ENCODE measurements at regions not wholly inside any gene's neighbourhood (a gene's known extent, or its start where the extent isn't known, plus 50 kb on each side); places are given as distances from the start of the nearest gene placed in this dataset.

DNA sequence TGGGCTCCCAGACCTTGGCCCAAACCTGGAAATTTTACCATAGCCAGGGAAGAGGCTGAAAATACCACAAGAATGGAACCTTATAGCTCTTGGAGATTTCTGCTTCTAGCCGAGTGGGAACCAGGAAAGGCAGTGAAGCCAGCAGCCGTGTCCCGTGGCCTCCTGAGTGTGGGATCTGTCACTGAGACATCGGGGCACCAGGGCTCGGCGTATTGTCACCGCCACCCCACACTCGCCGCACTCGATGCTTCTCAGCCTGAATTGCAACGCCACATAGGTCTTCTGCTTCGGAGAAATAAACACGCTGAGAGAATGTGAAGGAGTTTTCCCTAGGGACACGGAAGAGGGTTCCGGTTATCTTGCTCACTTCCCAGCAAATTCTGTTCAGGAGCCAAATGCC is 61.5 kb downstream of the DLL1 start:
- Mint-ChIP-seq H3K36me3 (ENCODE audit: insufficient read depth, unreplicated experiment) (no peaks in the 10 kb centered on the region), H3K4me1 (ENCODE audit: low read depth, unreplicated experiment) (peaks cover 8% of the 10 kb centered on the region), H3K4me3 (ENCODE audit: low read depth, unreplicated experiment) (no peak overlapping the region), H3K27ac (ENCODE audit: unreplicated experiment) (no peak overlapping the region), H3K27me3 (ENCODE audit: unreplicated experiment) (peaks cover 22% of the 10 kb centered on the region), H3K9me3 (ENCODE audit: low read depth, unreplicated experiment) (no peaks in the 10 kb centered on the region)
- no TSS peak for BruUV-seq (replicated peaks)
- DNase-seq, result no peak
- CTCF ChIA-PET, result no interaction called here
- TF ChIP-seq CTCF (IDR thresholded peaks at IDR 0.05; ENCODE audit: unreplicated experiment), result no peak
- intact Hi-C loops (cut with micrococcal nuclease; ENCODE audit: unreplicated experiment), result no loop called here

GRCh38 chr6:170228946-170229310 is 62.0 kb downstream of the DLL1 start:
- intact Hi-C loops (cut with micrococcal nuclease; ENCODE audit: unreplicated experiment), result no loop called here
- Mint-ChIP-seq H3K4me3 (ENCODE audit: low read depth, unreplicated experiment) (no peak overlapping the region), H3K27me3 (ENCODE audit: unreplicated experiment) (peaks cover 22% of the 10 kb centered on the region)

DNA sequence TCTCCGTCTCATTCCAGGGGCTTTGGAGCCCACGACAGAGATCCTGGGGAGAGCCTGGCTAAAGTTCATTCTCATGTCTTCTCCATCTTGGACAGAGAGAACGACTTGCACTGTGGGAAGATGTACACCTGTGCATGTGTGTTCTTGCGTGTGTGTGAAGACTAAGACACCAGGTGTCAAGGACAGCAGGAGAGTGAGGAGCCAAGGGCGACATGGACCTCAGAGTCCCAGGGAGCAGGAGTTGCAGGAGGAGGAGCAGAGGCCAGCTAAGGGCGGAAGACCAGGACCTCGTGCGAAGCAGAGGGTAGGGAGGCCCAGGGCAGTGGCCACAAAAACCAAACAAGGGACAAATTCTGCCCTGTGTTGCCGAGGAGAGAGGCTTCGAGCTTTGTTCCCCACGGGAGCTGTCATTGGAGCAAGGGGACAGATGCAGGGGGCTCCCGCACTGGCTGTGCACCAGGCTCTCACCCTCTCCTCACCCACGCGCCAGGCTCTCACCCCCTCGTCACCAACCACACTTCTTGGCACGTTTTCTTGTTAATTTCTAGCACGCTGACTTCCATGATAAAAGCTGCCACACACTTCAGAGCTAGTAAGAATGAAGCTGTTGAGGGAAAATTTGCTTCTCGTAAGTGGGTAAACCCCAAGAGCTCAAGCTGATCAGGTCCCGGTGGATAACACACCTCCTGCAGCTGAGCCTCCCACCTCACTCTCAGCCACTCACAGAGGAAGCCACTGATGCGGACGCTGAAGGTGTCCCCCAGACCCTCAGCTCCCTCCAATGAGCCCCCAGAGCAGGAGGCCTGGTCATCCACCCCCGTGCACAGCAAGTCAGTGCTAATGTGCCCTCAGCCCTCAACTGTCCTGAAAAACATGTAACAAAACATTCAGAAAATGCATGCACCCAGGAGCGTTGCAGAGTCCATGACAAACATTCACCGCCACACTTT is 62.6 kb downstream of the DLL1 start:
- Mint-ChIP-seq H3K27me3 (ENCODE audit: unreplicated experiment) (peaks cover 22% of the 10 kb centered on the region), H3K9me3 (ENCODE audit: low read depth, unreplicated experiment) (no peaks in the 10 kb centered on the region), H3K27ac (ENCODE audit: unreplicated experiment) (no peak overlapping the region), H3K4me3 (ENCODE audit: low read depth, unreplicated experiment) (no peak overlapping the region), H3K36me3 (ENCODE audit: insufficient read depth, unreplicated experiment) (no peaks in the 10 kb centered on the region), H3K4me1 (ENCODE audit: low read depth, unreplicated experiment) (peaks cover 13% of the 10 kb centered on the region)
- no peak for TF ChIP-seq CTCF (IDR thresholded peaks at IDR 0.05; ENCODE audit: unreplicated experiment)
- no TSS peak for BruUV-seq (replicated peaks)
- intact Hi-C loops (cut with micrococcal nuclease; ENCODE audit: unreplicated experiment), result no loop called here
- CTCF ChIA-PET, result no interaction called here
- no peak for DNase-seq

More at GRCh38 chr6:170228946-170229310, 62.0 kb downstream of the DLL1 start:
- Mint-ChIP-seq H3K27ac (ENCODE audit: unreplicated experiment) (no peak overlapping the region), H3K36me3 (ENCODE audit: insufficient read depth, unreplicated experiment) (no peaks in the 10 kb centered on the region), H3K9me3 (ENCODE audit: low read depth, unreplicated experiment) (no peaks in the 10 kb centered on the region), H3K4me1 (ENCODE audit: low read depth, unreplicated experiment) (peaks cover 9% of the 10 kb centered on the region)
- BruUV-seq (replicated peaks), result no TSS peak
- CTCF ChIA-PET, result no interaction called here
- DNase-seq, result no peak
- no peak for TF ChIP-seq CTCF (IDR thresholded peaks at IDR 0.05; ENCODE audit: unreplicated experiment)

GRCh38 chr6:170227521-170227983 is 63.3 kb downstream of the DLL1 start:
- no peak overlapping the region for H3K4me3 Mint-ChIP-seq (ENCODE audit: low read depth, unreplicated experiment)
- BruUV-seq (replicated peaks), result no TSS peak
- peak; percentile 11 for DNase-seq
- CTCF ChIA-PET, result no interaction called here
- H3K36me3 Mint-ChIP-seq (ENCODE audit: insufficient read depth, unreplicated experiment), result no peaks in the 10 kb centered on the region
- no peak for TF ChIP-seq CTCF (IDR thresholded peaks at IDR 0.05; ENCODE audit: unreplicated experiment)
- no peak overlapping the region for H3K27ac Mint-ChIP-seq (ENCODE audit: unreplicated experiment)
- peaks cover 18% of the 10 kb centered on the region for H3K4me1 Mint-ChIP-seq (ENCODE audit: low read depth, unreplicated experiment)
- intact Hi-C loops (cut with micrococcal nuclease; ENCODE audit: unreplicated experiment), result no loop called here
- H3K27me3 Mint-ChIP-seq (ENCODE audit: unreplicated experiment), result peaks cover 22% of the 10 kb centered on the region
- H3K9me3 Mint-ChIP-seq (ENCODE audit: low read depth, unreplicated experiment), result no peaks in the 10 kb centered on the region
